D341Med (cell line): ENCODE measurements at regions not wholly inside any gene's neighbourhood (a gene's known extent, or its start where the extent isn't known, plus 50 kb on each side); places are given as distances from the start of the nearest gene placed in this dataset.
"Not testable (repeated sequence)": the region's sequence is repeated elsewhere in the genome, so short reads cannot be mapped to it uniquely, and the experiment has no call there.

Experiments
- DNase-seq: peaks from one replicate; pipeline ENCODE4 v3.0.0; 2012; ENCODE audit warnings: low spot score

DNA sequence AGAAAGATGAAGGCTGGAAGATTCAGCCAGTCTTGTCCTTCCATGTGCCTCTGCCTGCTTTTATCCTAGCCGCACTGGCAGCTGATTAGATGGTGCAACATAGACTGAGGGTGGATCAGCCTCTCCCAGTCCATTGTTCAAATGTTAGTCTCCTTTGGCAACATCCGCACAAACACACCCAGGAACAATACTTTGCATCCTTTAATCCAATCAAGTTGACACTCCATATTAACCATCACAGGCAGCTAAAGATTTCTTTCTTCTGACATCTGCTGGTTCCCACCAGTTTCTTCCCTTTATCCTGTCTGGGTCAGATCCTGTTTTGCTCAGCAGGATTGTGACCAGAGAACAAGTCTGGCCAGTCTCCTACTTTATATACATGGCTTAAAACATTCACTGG is 276.5 kb upstream of the TYRP1 start:
- DNase-seq = no peak

DNA sequence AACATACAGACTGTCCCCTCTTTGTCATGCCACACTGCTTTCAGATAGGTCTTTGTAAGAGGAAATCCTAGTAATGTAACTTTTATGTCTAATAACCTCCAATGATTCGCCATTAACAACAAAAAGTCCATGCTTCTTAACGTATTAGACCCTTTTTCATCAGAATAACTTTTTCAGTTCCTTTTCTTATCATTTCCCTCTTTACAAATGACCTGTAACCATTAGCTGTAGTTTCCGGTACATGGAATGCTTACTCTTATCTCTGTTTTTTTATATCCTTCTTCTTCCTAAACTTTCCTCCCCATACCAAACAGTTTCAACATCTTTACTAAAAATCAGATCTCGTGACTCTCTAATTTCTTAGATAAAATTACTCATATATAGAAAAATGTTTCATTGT is 268.9 kb upstream of the TYRP1 start:
- no peak for DNase-seq

DNA sequence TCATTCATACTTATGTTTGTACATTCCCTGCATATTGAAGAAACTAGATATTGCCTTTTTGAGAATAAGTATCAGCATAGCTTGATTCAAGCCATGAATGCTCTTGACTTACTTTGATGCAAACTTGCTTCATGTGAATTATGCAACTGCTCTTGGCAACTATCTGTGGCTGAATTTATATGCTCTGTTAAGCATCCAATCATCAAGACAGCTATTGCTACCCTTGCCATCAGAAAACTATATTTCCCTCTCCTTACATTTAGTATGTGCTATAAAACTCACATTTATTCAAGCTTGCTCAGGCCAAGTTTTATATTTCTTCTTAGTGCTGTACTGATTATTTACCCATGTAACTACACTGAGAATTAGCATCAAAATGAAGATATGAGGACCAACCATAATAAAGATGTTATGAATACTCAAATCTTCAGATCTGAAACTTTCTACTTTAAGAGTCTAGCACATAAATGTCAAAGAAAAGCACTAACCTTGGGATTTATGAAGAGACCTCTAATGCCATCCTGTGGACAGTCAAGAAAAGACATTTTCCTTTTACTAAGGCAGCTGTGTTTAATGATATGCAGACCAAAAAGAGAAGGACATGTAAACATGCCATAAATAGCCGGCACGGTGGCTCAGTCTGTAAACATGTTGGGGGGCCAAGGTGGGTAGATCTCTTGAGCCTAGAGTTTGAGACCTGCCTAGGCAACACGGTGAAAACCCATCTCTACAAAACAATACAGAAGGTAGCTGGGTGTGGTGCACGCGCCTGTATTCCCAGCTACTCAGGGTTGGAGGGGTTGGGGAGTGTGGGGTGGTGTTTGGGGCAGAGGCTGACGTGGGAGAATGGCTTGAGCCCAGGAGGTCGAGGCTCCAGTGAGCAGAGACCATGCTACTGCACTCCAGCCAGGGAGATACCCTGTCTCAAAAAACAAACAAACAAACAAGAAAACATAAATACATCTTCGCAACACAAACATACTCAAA is 267.0 kb upstream of the TYRP1 start:
- DNase-seq = no peak

DNA sequence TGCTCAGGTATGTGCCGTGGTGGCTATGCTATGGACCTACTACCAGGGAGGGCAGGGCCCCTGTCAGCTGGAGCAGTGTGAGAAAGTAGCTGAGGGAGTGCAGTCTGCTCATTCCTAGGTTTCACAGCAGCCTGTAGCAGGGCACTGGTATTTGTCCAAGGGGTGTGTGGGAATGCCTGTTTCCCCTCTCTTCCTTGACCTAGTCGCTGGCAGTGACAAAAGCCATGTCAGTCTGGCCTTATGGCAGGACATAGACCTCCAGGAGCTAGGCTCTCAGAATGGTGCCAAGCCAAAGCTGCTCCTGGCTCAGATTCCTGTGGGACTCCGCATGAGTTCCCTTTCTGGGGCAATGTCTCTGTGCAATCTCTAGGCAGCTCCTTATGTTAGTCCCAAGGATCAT is 253.9 kb upstream of the TYRP1 start:
- no peak for DNase-seq

DNA sequence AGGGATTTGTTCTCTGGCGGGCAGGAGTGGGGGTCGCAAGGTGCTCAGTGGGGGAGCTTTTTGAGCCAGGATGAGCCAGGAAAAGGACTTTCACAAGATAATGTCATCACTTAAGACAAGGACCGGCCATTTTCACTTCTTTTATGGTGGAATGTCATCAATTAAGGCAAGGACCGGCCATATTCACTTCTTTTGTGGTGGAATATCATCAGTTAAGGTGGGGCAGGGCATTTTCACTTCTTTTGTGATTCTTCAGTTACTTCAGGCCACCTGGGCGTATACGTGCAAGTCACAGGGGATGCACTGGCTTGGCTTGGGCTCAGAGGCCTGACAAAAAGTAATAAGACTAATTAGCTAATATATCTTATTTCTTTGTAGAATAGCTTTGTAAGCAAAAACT is 252.1 kb upstream of the TYRP1 start:
- not testable (repeated sequence) for DNase-seq

DNA sequence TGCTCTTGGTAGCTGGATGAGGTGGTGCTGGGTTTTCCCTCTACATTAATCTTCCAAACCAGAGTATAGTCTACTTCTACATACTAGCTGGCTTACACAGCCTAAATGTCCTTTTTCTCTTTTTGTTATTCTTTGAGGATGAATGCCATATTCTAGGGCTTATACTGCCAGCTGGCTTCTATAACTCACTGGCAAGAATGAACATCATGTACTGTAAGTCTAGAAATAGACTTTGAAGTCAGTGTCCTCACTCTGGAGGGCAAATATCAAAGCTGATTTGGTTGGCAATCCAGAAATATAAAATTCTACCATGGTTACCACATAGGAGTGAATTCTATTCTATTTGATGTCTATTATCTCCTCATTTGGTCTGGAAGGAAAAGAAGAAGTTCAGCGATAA is 251.7 kb upstream of the TYRP1 start:
- no peak for DNase-seq

DNA sequence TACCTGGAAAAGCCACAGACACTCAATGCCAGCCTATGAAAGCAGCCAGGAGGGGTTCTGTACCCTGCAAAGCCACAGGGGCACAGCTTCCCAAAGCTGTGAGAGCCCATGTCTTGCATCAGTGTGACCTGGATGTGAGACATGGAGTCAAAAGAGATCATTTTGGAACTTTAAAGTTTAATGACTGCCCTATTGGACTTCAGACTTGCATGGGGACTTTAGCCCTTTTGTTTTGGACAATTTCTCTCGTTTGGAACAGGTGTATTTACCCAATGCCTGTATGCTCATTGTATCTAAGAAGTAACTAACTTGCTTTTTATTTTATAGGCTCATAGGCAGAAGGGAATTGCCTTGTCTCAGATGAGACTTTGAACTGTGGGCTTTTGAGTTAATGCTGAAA is 244.9 kb upstream of the TYRP1 start:
- no peak for DNase-seq

DNA sequence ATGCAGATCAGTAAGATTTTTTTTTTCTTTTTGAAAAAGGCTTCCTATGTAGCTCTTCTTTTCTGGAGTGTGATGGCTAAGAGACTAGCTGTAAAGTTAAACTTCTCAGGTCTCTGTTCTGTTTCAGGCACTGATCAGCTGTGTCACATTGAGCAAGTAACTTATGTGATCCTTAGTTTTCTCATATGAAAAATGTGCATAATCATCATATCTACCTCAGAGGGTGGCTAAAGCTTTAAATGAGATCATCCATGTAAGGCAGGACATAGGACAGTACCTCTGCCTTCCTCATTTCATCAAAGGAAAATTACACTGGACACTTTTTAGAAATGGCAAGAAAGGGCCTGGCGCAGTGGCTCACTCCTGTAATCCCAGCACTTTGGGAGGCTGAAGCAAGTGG is 235.9 kb upstream of the TYRP1 start:
- no peak for DNase-seq

DNA sequence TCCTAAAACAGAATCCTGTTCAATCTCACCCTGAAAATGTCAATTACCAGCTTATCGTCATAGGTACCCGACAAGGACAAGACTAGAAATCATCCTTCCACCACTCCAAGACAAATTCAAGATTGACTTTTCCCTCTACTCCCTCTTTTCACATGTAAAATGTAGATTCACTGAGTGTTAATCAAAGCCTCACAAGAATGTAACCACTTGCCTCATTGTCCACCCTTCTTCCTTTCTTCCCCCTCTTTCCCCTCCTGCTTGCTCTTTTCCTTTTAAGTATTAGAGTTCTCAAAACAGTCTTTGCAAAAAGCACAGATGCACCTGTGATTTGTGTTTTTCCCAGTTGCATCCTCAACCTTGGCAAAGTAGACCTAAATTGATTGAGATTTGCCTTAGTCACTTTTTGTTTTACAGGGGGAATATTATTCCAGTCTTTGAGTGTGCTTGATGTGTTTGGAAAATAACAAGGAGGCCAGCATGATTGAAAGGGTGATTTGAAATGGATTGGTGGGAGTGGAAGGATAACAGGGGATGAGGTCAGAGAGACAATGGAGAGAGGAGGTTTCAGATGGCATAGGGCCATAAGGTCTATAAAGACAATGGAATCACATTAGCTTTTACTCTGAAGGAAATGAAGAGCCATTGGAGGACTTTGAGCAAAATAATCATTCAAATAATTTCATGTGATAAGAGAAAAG is 231.3 kb upstream of the TYRP1 start:
- DNase-seq = no peak

DNA sequence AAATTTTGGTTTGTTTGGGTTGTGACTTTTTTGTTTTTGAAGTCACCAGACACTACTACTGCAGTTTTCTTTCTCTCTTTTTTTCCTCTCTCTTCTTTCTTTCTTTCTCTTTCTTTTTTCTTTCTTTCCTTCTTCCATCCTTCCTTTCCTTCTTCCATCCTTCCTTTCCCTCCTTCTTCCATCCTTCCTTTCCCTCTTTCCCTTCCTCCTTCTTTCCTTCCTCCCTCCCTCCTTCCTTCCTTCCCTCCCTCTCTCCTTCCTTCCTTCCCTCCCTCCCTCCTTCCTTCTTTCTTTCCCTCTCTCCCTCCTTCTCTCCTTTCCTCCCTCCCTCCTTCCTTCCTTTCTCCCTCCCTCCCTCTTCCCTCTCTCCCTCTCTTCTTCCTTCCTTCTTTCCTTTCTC is 230.3 kb upstream of the TYRP1 start:
- DNase-seq = no peak

DNA sequence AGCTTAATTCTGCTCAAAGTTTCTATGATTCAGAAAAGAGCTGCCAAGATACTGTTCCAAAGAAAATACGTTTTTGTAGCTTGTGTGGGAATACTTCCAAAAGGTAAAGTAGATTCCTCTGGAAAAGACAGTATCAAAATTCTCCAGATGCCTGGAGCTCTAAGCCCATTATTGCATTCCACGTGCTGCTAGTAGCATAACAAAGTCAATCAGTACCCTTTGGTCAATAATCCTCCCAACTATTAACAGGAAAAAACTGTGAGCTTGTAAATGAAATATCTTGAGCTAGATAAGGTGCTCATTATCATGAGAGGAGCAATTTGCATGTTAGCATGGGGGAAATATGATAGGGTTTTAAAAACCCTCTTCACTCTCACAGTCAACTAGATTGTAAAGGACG is 229.5 kb upstream of the TYRP1 start:
- no peak for DNase-seq

DNA sequence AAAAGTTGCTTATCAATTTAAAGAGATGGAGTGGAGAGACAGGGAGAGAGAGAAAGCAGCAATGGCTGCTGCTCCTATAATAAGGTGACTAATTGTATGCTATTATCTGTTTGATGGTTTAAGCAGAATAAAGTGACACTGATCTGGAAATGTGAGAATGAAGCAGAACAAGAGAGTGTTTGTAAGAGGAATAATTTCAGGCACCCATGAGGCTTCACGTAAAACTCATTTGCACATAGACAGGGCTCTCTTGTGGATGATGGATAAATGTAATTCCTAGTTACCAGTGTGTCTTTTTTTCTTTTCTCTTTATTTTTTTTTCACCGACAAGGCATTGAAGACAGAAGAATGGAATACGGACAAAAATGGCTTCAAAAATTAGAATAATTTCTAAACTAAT is 228.8 kb upstream of the TYRP1 start:
- DNase-seq = no peak

DNA sequence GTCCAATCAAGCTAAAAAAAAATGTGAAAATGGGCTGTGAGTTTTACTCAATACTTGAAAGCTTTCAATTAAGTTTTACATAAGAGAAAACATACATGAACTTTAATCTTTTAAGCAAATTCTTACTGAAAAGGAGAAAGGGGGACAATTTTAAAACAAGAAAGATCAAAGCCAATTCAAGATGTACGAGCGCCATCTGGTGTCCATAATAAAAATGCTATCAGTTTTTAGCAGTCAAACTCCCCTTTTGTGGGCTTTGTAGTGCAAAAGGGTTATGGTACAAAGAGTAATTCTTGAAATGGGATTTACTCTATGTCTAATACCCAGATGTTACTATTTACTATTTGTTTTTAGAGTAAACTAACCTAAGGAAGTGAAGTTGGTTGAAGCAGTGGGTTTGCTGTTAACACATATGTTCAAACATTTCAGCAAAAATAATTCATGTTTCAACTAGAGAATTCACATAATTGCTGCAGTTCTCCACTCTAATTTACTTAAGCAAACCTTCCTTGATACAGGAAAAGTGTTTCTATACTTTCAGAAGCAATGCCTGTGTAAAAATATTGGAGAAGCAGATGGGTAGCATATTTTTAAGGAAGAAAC is 228.2 kb upstream of the TYRP1 start:
- peak; percentile 28 for DNase-seq

DNA sequence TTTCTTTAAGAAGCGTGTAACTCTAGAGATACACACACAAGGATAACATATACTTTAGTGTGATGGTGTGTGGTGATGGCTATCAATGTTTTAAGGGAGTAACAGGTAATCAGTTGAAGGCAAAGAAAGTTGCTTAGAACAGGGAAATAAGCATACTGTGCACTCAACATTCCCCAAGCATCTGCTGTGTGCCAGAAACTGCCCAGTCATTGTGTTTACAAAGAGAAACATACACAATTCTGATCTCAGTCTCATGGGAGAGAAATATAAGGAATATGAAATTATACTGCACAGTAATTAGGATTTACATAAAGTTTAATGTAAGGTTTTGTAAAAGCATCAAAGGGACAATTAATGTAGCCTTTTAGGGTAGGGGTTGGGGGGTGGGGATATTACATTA is 224.1 kb upstream of the TYRP1 start:
- no peak for DNase-seq

DNA sequence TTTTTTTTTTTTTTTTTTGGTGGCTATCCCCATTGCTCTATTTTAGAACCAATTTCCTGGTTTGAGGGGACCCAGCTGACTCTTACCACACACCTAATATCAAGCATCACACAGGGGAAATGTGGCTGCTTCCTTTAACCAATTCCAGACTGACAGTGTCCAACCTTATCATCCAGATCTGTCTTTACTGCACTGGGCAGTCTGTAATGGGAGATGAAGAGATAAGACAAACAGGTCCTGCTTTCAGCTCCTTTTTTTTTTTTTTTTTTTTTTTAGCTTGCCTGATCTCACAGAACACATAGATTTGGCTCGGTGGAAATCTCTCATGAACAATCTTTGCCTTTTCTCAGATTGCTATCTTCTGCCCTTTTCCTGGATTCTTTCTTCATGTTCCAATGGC is 198.8 kb upstream of the TYRP1 start:
- DNase-seq = no peak

DNA sequence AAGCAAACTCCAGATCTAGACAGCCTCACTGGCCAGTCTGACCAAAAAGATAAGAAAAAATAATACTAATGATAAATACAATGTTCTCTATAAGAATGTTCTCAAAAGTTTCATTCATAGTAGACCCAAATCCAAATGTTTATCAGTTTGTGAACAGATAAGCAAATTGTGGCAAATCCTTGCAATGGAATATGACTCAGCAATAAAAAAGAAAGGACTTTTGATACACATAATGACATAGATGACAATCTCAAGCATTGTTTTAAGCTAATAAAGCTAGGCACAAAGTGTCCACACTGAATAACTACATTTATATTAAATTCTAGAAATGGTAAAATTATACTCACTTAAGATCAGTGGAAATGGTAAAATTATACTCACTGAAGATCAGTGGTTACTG is 195.4 kb upstream of the TYRP1 start:
- no peak for DNase-seq

DNA sequence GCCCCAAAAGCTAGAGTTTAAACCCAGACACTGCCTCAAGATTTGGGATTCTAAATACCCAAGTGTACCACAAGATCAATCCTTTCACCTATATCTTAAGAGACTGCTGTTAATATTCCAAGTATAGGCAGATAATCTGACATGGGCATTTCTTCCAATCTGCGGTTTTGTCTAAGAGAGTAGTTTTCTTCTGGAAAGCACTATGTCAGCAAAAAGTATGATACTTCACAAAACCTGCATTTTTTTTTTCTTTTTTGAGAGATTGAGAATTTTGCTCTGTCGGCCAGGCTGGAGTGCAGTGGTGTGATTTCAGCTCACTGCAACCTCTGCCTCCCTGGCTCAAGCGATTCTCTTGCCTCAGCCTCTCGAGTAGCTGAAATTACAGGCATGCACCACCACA is 190.7 kb upstream of the TYRP1 start:
- DNase-seq = no peak

DNA sequence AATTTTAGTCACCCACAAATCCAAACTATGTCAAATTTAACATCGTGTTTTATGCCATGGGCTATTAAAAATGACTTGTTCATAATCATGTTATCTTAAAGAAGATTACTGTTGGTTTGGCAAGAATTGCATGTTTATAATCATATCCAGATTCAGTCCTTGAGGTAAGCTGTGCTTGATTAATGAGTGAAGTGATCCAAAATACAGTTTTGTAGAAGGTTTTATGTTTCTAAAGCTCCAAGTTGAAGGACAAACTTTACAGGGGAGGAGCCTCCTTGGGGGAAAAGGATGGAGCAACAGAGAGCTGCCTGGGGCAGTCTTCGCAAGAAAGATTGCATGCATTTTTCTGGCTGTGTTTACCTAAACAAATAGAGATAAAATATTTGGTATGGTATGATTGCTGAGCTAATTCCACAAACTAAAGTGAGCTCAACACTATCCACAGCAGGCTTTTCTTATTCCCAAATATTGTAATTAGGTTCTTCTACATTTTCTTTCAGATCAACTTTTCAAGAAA is 189.5 kb upstream of the TYRP1 start:
- no peak for DNase-seq

DNA sequence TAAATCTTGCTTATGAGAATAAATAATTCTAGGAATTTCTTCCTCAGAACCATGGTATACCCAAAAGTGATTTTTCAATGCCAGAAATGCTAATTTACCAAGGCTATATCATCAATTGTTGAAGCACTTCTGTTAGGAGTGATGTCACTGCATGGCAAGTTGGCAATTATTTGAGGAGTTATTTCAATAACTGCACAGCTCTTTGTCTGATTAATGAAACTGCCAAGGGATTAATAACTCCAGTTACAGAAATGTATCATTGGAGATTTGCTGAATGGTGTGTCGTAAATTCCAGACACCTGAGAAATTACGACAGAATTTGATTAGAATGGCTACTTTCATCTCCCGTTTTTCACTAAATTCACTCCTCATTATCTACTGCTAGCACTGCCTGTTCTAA is 182.6 kb upstream of the TYRP1 start:
- DNase-seq = no peak

DNA sequence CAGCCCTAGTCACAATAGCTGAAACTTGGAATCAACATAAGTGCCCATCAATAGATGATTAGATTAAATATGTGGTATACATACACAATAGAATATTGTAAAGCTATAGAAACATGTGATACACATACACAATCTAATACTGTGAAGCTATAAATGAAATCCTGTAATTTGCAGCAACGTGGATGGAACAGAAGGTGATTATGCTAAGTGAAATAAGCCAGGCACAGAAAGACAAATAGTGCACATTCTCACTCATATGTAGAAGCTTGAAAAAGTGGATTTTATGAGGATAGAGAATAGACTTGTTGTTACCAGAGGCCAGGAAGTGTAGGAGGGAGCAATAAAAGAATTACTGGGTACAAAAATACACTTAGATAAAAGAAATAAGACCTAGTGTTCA is 181.5 kb upstream of the TYRP1 start:
- no peak for DNase-seq

DNA sequence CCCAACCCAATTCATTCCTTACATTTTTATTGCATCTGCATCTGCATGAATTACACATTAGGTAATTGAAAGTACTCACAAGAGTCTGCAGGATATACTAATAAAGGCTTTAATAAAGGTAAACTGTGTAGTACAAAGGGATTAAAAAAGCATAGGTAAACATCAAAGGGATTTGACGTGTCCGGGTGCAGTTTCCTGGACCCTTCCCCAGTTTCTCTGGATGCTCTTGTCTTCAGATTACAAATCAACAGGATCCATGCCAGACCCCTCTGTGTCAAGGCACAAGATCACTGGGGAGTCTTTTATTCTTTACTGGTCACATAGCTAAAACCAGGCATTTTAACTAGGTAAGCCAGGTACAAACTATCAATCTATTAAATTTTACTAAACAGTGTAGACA is 177.2 kb upstream of the TYRP1 start:
- no peak for DNase-seq

DNA sequence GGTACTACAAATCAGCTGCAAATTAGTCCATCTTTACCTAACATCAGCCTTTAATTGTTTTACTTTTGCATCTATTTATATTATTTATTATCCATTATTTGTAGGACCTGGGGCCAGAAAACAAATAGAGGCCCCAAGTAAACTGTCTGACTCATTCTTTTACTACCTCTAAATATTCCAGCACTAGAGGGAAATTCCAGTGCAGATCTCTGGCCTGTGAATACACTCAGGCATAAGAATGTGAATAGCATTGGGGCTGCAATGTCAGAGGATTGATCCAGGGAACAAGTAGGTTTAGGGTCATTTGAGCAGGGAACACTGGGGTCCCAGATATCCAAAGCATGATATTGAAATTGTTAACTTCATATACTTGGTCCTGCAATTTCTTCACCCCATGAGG is 176.6 kb upstream of the TYRP1 start:
- DNase-seq = no peak
